ENCODE measurements at regions not wholly inside any gene's neighbourhood (a gene's known extent, or its start where the extent isn't known, plus 50 kb on each side); places are given as distances from the start of the nearest gene placed in this dataset.
"Not testable (repeated sequence)": the region's sequence is repeated elsewhere in the genome, so short reads cannot be mapped to it uniquely, and the experiment has no call there.

- DNase-seq, result no peak
These were observed 926.4 kb upstream of the SLC35B3 start for GRCh38 chr6:9361749-9362148.

DNA sequence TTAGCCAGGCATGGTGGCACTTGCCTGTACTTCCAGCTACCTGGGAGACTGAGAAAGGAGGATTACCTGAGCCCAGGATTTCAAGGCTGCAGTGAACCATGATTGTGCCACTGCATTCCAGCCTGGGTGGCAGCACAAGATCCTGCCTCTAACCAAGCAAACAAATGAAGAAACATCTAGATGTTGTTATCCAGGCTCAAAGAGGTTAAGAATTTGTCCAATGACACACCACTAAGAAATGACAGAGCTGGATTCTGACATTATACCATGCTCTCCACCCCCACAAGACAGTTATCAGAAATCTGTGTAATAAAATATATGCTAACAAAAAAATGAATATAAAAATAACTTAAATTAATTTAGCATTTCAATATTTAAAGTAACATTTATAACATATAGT lies 925.5 kb upstream of the SLC35B3 start:
- no peak for DNase-seq

GRCh38 chr6:9347608-9348007 lies 912.3 kb upstream of the SLC35B3 start:
- no peak for DNase-seq

GRCh38 chr6:9346923-9347322 lies 911.6 kb upstream of the SLC35B3 start:
- no peak for DNase-seq

GRCh38 chr6:9335431-9335830 lies 900.1 kb upstream of the SLC35B3 start:
- no peak for DNase-seq

- DNase-seq, result no peak
These were observed 899.6 kb upstream of the SLC35B3 start for GRCh38 chr6:9334979-9335378.

DNA sequence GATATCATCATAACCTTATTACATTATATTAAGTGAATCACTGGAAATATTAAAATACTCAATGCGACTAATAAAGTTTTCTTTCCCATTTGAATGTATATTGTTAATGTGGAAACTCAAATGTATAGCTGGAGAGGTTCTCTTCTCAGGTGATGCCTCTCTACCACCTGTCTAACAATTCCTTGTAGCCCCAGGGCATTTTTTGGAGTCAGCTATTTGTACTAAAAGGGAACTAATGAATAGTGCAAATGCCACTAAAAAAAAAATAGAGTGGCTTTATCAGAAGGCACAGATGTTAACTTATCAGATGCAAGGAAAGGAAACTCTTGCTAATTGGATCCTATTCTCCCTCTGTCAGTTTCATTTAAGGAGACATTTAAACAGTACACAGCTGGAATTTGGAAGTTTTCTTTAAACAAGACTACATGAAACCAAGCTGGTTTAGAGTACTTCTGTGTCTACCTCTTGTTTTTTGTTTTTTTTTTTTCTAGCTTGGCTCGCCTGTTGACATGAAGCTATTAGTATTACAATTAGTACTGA lies 897.0 kb upstream of the SLC35B3 start:
- no peak for DNase-seq

- no peak for DNase-seq
These were observed 881.5 kb upstream of the SLC35B3 start for GRCh38 chr6:9316831-9317230.

GRCh38 chr6:9315966-9316650 lies 880.8 kb upstream of the SLC35B3 start:
- no peak for DNase-seq

DNA sequence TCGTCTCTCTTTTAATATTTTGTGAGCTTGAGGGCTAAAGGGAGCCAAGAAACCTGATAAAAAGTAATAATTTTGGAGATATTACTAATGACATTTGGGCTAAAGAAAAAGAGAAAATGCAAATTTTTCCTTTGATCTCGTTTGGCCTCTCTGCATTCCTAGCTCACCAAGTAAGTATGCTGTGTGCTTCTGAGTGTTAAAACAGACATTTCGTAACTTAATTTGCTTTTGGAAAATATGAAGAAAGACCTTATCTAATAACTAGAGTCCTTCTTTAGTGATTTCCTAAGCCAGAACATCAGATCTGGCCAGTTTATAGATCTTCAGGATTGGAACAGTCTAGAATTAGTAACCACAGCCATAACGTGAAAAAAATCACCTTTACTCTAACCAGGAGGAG lies 872.9 kb upstream of the SLC35B3 start:
- DNase-seq, result no peak

GRCh38 chr6:9307786-9308185 lies 872.4 kb upstream of the SLC35B3 start:
- no peak for DNase-seq

DNA sequence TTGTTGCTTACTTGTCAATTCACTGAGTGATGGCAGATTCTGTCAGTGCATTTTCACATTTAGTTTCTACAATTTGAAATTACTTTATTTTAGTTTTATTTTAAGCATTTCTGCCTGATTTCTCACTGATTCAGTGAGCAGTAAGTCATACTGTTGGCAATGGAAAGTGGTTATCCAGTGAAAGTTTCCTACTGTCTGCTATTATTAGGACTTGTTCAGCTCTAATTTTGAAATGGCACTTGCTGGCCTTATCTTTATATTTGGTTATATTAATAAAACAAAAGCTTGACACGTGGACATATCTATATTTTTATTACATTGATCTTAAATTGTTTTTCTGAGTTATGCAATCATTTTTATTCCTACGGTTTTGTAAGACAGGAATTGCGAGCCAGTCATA lies 871.8 kb upstream of the SLC35B3 start:
- no peak for DNase-seq

DNA sequence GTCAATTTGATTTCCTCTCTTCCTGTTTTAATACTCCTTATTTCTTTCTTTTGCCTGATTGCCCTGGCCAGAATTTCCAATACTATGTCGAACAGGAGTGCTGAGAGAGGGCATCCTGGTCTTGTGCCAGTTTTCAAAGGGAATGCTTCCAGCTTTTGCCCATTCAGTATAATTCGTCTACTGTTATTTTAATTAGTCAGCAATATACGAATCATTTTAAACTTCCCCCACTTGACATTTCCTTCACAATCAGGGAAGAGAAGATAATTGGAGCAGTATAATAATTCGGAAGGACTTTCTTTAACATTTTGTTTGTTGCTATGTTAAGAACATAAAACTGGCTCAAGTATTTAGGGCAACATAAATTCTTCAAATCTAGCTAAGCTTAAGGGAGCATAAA lies 860.3 kb upstream of the SLC35B3 start:
- DNase-seq, result no peak

DNA sequence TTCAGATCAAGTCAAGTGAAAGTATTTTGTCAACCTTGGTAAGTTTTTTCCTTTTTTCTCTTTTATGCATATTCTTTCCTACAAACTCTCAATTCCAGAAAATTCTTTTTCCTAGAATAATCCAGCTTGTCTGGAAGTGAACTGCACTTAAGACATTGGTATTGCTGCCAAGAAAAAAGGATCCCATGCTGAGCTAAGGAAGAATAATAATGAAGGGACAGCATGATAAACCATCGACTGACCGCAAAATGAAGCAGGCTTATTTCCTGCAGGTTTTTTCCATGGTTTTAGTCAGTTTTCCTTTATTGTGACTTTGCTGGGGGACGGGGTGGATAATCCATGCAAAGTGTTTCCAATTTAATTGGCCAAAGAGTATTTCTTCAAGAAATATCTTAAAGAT lies 857.6 kb upstream of the SLC35B3 start:
- no peak for DNase-seq

DNA sequence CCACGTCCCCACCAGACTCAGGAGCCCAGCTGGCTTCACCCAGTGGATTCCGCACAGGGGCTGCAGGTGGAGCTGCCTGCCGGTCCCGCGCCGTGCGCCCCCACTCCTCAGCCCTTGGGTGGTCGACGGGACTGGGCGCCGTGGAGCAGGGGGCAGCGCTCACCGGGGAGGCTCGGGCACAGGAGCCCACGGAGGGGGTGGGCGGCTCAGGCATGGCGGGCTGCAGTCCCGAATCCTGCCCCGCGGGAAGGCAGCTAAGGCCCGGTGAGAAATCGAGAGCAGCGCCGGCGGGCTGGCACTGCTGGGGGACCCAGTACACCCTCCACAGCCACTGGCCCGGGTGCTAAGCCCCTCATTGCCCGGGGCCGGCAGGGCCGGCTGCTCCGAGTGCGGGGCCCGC lies 855.0 kb upstream of the SLC35B3 start:
- not testable (repeated sequence) for DNase-seq

DNA sequence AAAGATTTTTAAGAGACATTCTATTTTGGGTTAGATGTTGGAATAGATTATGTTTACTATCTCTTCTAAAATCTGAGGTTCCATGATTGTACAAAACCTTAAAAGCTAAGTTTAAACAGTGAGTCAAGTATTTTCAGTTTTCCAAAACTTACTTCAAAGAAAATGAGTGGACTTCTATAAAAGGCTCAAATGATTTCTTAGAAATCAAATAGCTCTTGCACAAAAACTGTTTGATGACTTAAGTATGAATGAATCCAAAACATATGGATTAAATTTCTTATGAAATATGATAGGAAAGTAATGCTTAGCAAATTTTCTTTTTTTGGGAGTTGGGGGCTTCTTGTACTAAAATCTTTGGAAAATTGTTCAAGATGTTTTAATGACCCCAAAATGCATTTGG lies 837.3 kb upstream of the SLC35B3 start:
- no peak for DNase-seq

DNA sequence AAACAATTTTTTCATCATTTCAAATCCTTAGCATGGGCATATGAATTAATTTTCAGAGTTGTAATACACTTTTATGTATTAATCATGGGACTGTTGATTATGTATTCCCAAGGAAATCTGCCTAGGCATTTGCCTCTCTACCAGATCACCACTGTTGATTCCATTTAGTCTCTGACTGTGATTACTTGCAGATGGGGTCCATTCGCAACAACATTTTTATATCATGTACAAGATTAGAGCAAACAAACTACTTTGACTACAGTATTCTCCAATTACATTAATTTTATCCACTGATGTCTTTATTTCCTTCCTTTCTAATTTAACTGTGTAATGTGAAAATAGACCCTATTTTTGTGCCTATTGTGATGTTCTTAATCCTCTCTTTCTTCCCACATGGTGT lies 831.4 kb upstream of the SLC35B3 start:
- DNase-seq, result no peak

GRCh38 chr6:9257215-9257614 lies 821.9 kb upstream of the SLC35B3 start:
- DNase-seq, result no peak

GRCh38 chr6:9254251-9254650 lies 818.9 kb upstream of the SLC35B3 start:
- no peak for DNase-seq

- no peak for DNase-seq
These were observed 817.5 kb upstream of the SLC35B3 start for GRCh38 chr6:9252799-9253198.

DNA sequence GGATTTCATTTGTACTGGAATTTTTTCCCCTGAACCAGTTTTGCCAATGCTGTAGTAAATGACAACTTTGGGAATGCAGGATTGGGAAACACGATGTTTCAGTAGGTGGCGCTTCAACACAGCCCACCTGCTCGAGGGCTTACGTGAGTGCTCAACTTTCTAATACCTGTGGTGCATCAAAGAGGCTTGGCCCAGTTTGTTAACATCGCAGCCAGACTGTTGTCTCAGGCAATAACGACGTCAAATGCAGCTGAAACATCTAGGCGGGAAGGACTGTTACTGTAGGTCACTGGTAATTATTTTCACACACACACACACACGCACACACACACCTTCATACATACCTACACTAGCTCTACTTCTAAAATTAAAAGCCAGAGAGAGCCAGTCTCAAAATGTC lies 815.5 kb upstream of the SLC35B3 start:
- DNase-seq, result no peak

- no peak for DNase-seq
These were observed 812.8 kb upstream of the SLC35B3 start for GRCh38 chr6:9248133-9248532.

DNA sequence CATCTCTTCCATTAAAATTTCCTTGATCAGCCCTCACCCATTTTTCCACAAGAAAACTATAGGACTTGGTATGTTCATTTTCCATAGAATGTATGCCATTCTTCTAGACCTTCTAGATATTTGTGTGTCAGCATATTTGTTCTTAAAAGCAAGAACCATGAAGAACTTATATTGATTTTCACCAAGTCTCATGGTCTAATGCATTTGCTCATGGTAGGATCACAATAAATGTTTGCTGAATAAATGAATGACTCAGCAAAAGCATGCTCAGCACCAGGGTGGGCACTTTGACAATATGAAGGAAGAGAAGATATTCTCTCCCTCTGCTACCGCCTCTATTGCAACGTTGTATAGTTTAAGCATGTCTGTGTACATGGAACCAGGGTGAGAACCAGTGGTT lies 805.5 kb upstream of the SLC35B3 start:
- no peak for DNase-seq

DNA sequence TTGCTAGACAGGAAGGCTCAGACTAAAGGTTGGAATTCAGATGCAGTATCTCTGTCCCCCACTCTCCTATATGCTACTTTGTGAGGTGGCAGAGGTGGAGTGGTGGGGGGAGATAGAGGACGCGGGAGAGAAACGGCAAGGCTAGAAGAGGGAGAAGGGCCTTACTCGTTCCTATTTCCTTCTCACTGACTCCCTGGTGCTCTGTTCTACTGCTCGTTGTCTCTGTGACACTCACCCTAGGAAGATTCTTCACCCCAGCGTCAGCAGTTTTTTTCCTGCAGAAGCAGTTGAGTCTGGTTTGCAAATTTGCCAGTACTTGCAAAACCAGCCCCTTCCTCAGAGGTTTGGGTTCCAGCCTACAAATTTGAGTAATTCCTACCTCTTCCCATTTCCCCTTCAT lies 801.1 kb upstream of the SLC35B3 start:
- DNase-seq, result no peak

- DNase-seq, result no peak
These were observed 798.3 kb upstream of the SLC35B3 start for GRCh38 chr6:9233686-9234085.

Measured in GOT3 (cell line).